Chondrocyte (in vitro differentiated cells): ENCODE measurements at regions not wholly inside any gene's neighbourhood (a gene's known extent, or its start where the extent isn't known, plus 50 kb on each side); places are given as distances from the start of the nearest gene placed in this dataset.

Source experiments
- DNase-seq: peaks from one replicate; pipeline ENCODE4 v3.0.0; 2021; ENCODE audit warnings: mixed read lengths, low spot score
- H3K27ac Mint-ChIP-seq: one replicate; pipeline ENCODE4 v1.8.0; 2021; ENCODE audit warnings: mild to moderate bottlenecking, moderate library complexity, mixed read lengths; ENCODE audit not compliant: unreplicated experiment
- H3K27me3 Mint-ChIP-seq: 2 replicates; pipeline ENCODE4 v1.8.0; 2021; ENCODE audit warnings: low read depth, mixed read lengths
- H3K36me3 Mint-ChIP-seq: 2 replicates; pipeline ENCODE4 v1.8.0; 2021; ENCODE audit warnings: low read depth, mixed read lengths
- H3K4me1 Mint-ChIP-seq: 2 replicates; pipeline ENCODE4 v1.8.0; 2021; ENCODE audit warnings: low read depth, mild to moderate bottlenecking, mixed read lengths
- H3K4me3 Mint-ChIP-seq: one replicate; pipeline ENCODE4 v1.8.0; 2021; ENCODE audit warnings: mild to moderate bottlenecking, moderate library complexity, mixed read lengths; ENCODE audit not compliant: unreplicated experiment
- H3K9me3 Mint-ChIP-seq: 2 replicates; pipeline ENCODE4 v1.8.0; 2021; ENCODE audit warnings: low read depth, mixed read lengths
- TF ChIP-seq, protein P1 (sequence below): fragments of 200-600 bp; sonication (generic); IDR thresholded peaks from 2 replicates; pipeline ENCODE4 v1.5.0; 2021; ENCODE audit warnings: antibody characterized with exemption, mild to moderate bottlenecking, moderate library complexity

GRCh38 chr5:159658266-159658925 is 257.9 kb upstream of the ADRA1B start:
- no peak for DNase-seq
- Mint-ChIP-seq H3K4me3 (no peak overlapping the region), H3K27me3 (peaks cover 27% of the 10 kb centered on the region), H3K27ac (no peak overlapping the region), H3K9me3 (no peaks in the 10 kb centered on the region), H3K4me1 (no peaks in the 10 kb centered on the region), H3K36me3 (no peaks in the 10 kb centered on the region)
- TF ChIP-seq, protein P1, sequence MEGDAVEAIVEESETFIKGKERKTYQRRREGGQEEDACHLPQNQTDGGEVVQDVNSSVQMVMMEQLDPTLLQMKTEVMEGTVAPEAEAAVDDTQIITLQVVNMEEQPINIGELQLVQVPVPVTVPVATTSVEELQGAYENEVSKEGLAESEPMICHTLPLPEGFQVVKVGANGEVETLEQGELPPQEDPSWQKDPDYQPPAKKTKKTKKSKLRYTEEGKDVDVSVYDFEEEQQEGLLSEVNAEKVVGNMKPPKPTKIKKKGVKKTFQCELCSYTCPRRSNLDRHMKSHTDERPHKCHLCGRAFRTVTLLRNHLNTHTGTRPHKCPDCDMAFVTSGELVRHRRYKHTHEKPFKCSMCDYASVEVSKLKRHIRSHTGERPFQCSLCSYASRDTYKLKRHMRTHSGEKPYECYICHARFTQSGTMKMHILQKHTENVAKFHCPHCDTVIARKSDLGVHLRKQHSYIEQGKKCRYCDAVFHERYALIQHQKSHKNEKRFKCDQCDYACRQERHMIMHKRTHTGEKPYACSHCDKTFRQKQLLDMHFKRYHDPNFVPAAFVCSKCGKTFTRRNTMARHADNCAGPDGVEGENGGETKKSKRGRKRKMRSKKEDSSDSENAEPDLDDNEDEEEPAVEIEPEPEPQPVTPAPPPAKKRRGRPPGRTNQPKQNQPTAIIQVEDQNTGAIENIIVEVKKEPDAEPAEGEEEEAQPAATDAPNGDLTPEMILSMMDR: no peak

DNA sequence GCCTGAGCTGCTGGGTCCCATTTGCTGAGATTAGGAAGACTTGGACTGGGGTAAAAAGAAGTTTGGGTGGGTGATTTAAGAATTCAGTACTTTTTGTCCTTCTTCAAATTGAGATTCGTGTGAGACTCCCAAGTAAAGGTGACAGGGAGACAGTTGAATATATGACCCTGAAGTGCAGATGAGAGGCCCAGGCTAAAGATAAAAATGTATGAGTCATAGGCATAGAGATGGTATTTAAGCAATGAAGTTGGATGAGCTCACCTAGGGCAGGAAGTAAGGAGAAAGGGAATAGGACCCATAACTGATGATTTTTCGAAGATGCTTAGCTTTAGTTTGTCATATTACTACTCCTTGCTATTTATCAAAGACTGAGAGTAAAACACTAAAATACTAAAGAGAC is 255.9 kb upstream of the ADRA1B start:
- Mint-ChIP-seq H3K36me3 (no peaks in the 10 kb centered on the region), H3K4me3 (no peak overlapping the region), H3K9me3 (no peaks in the 10 kb centered on the region), H3K4me1 (no peaks in the 10 kb centered on the region), H3K27ac (no peak overlapping the region), H3K27me3 (peaks cover 38% of the 10 kb centered on the region)
- no peak for DNase-seq
- TF ChIP-seq, protein P1: no peak

DNA sequence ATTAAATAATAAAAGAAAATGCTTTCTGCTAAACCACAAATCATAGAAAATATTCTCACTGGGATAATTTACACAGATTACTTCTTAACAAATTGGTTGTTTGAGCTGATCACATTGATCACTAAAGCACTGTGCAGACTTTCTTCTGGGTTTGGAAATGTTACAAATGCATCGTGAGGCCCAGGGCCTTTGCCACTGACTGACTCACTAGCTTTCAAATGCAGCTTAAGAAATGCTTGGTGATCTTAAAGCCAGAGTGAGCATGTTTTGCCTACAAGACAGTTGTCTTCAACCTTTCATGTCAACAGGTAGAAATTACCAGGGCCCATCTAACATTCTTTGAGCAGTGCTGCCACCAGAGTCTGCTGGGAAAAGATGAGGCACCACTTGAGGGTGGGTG is 252.3 kb upstream of the ADRA1B start:
- DNase-seq: no peak
- TF ChIP-seq, protein P1: no peak
- no peaks in the 10 kb centered on the region for H3K4me1 Mint-ChIP-seq
- no peaks in the 10 kb centered on the region for H3K36me3 Mint-ChIP-seq
- H3K27ac Mint-ChIP-seq: no peak overlapping the region
- H3K9me3 Mint-ChIP-seq: no peaks in the 10 kb centered on the region
- peaks cover 29% of the 10 kb centered on the region for H3K27me3 Mint-ChIP-seq
- no peak overlapping the region for H3K4me3 Mint-ChIP-seq

- Mint-ChIP-seq H3K27me3 (peaks cover 39% of the 10 kb centered on the region), H3K36me3 (peaks cover 2% of the 10 kb centered on the region), H3K4me1 (no peaks in the 10 kb centered on the region), H3K9me3 (peaks cover 8% of the 10 kb centered on the region), H3K27ac (no peak overlapping the region), H3K4me3 (no peak overlapping the region)
- TF ChIP-seq, protein P1: no peak
- DNase-seq: no peak
These were observed 249.0 kb upstream of the ADRA1B start for GRCh38 chr5:159667286-159667685.

- Mint-ChIP-seq H3K36me3 (peaks cover 2% of the 10 kb centered on the region), H3K4me1 (no peaks in the 10 kb centered on the region), H3K9me3 (peaks cover 8% of the 10 kb centered on the region), H3K4me3 (no peak overlapping the region), H3K27ac (no peak overlapping the region), H3K27me3 (peaks cover 42% of the 10 kb centered on the region)
- no peak for DNase-seq
- TF ChIP-seq, protein P1: no peak
These were observed 247.7 kb upstream of the ADRA1B start for GRCh38 chr5:159668556-159668955.
